ENCODE measurements at regions not wholly inside any gene's neighbourhood (a gene's known extent, or its start where the extent isn't known, plus 50 kb on each side); places are given as distances from the start of the nearest gene placed in this dataset.

DNA sequence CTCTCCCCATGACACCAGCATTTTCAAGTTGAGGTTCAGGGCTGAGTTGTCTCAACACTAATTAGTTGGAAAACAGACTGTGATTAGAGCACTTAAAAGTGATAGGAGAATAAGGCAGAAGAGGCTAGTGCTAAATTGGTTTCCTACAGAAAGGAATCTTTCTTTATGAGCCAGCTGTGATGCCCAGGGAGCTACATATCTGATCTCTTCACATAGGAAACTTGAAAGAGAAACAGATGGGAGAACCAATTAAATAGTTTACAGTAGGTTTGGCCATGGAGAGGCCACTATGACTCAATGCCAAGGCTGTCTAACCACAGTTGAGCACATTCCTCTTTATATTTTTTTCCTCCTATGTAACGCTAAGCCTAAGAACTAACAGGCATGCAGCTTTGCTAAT lies 418.3 kb upstream of the CYRIA start:
- H3K4me3 Mint-ChIP-seq = no peak overlapping the region
- no peak overlapping the region for H3K4me3 ChIP-seq (ENCODE audit: low read length)
- no peaks in the 10 kb centered on the region for H3K36me3 Mint-ChIP-seq (ENCODE audit: low read depth)
- no peaks in the 10 kb centered on the region for H3K36me3 ChIP-seq (ENCODE audit: insufficient read depth, low read length)
- H3K9me3 ChIP-seq (ENCODE audit: control insufficient read depth in 1 of 2, insufficient read depth in 1 of 2, low read length in 2 of 2) = peaks cover 7 to 10% of the 10 kb centered on the region in 2 experiments
- ATAC-seq (ENCODE audit: poor library complexity) (no peak), DNase-seq (no peak)
- H3K4me1 ChIP-seq (ENCODE audit: insufficient read depth, low read length) = no peaks in the 10 kb centered on the region
- H3K27me3 ChIP-seq (ENCODE audit: control insufficient read depth in 1 of 2, insufficient read depth in 2 of 2, low read length in 2 of 2) = no peaks in the 10 kb centered on the region
- H3K9me3 Mint-ChIP-seq = peaks cover 7% of the 10 kb centered on the region
- POLR2A ChIA-PET = no interaction called here
- no peak for TF ChIP-seq CTCF (IDR thresholded peaks at IDR 0.05)
- H3K27ac ChIP-seq (ENCODE audit: low read depth in 1 of 2, low read length in 2 of 2) = no peak overlapping the region
- no peak overlapping the region for H3K27ac Mint-ChIP-seq
- no peaks in the 10 kb centered on the region for H3K4me1 Mint-ChIP-seq (ENCODE audit: low read depth)
- H3K27me3 Mint-ChIP-seq = no peaks in the 10 kb centered on the region
- CTCF ChIA-PET = no interaction called here
- intact Hi-C loops (cut with DNase I, micrococcal nuclease) = no loop called here

DNA sequence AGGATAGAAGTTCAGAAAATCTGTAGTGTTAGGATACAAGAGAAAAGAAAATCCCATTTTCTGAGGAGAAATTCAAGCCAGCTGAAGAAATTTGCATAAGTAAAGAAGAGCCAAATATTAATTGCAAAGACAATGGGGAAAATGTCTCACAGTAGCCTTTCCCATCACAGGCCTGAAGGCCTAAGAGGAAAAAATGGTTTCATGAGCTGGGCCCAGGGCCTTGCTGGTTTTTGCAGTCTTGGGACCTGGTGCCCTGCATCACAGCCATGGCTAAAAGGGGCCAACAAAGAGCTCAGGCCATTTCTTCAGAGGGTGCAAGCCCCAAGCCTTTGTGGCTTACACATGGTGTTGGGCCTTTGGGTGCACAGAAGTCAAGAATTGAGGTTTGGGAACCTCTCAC lies 413.6 kb upstream of the CYRIA start:
- ChIA-PET CTCF (no interaction called here), POLR2A (no interaction called here)
- Histone ChIP-seq H3K27me3 (ENCODE audit: control insufficient read depth in 1 of 2, insufficient read depth in 2 of 2, low read length in 2 of 2) (no peaks in the 10 kb centered on the region), H3K27ac (ENCODE audit: low read depth in 1 of 2, low read length in 2 of 2) (no peak overlapping the region), H3K9me3 (ENCODE audit: control insufficient read depth in 1 of 2, insufficient read depth in 1 of 2, low read length in 2 of 2) (peaks cover 7 to 10% of the 10 kb centered on the region in 2 experiments), H3K4me1 (ENCODE audit: insufficient read depth, low read length) (no peaks in the 10 kb centered on the region), H3K36me3 (ENCODE audit: insufficient read depth, low read length) (no peaks in the 10 kb centered on the region), H3K4me3 (ENCODE audit: low read length) (no peak overlapping the region)
- Mint-ChIP-seq H3K27ac (no peak overlapping the region), H3K4me3 (no peak overlapping the region), H3K4me1 (ENCODE audit: low read depth) (no peaks in the 10 kb centered on the region), H3K27me3 (no peaks in the 10 kb centered on the region), H3K9me3 (peaks cover 7% of the 10 kb centered on the region), H3K36me3 (ENCODE audit: low read depth) (no peaks in the 10 kb centered on the region)
- TF ChIP-seq CTCF (IDR thresholded peaks at IDR 0.05) = no peak
- DNase-seq = no peak
- intact Hi-C loops (cut with DNase I, micrococcal nuclease) = no loop called here
- no peak for ATAC-seq (ENCODE audit: poor library complexity)

DNA sequence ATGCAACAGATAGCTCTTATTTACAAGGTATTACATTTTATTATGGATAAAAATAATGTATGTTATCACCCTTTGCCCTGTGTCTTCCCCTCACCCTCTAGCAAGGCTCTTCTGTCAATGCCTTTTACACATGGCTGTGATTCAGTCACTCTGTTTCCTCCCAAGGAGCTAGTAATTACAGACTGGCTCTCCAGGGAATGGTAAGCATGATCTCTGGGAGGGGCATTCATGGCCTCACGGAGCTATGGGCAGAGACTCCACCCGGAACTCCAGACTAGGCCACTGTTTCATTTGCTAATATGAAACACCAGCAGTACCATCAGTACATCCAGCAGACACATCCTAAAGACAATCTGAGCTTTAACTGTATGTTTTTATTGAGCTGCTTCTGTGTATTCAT lies 410.9 kb upstream of the CYRIA start:
- no peak overlapping the region for H3K27ac Mint-ChIP-seq
- H3K9me3 Mint-ChIP-seq = peaks cover 16% of the 10 kb centered on the region
- no peaks in the 10 kb centered on the region for H3K4me1 Mint-ChIP-seq (ENCODE audit: low read depth)
- Histone ChIP-seq H3K27me3 (ENCODE audit: control insufficient read depth in 1 of 2, insufficient read depth in 2 of 2, low read length in 2 of 2) (no peaks in the 10 kb centered on the region), H3K9me3 (ENCODE audit: control insufficient read depth in 1 of 2, insufficient read depth in 1 of 2, low read length in 2 of 2) (peaks cover 4 to 10% of the 10 kb centered on the region in 2 experiments), H3K36me3 (ENCODE audit: insufficient read depth, low read length) (no peaks in the 10 kb centered on the region), H3K4me1 (ENCODE audit: insufficient read depth, low read length) (no peaks in the 10 kb centered on the region), H3K4me3 (ENCODE audit: low read length) (no peak overlapping the region), H3K27ac (ENCODE audit: low read depth in 1 of 2, low read length in 2 of 2) (no peak overlapping the region)
- CTCF ChIA-PET = interaction anchor here (0.6 kb wide), 1 partner anchor 718 kb away, joined by 3 read pairs; no protein-coding TSS in a partner anchor
- POLR2A ChIA-PET = no interaction called here
- H3K4me3 Mint-ChIP-seq = no peak overlapping the region
- no peak for TF ChIP-seq CTCF (IDR thresholded peaks at IDR 0.05)
- no peak for ATAC-seq (ENCODE audit: poor library complexity)
- H3K27me3 Mint-ChIP-seq = no peaks in the 10 kb centered on the region
- intact Hi-C loops (cut with DNase I, micrococcal nuclease) = no loop called here
- H3K36me3 Mint-ChIP-seq (ENCODE audit: low read depth) = no peaks in the 10 kb centered on the region
- DNase-seq = no peak
